ENCODE measurements at regions not wholly inside any gene's neighbourhood (a gene's known extent, or its start where the extent isn't known, plus 50 kb on each side); places are given as distances from the start of the nearest gene placed in this dataset.

- Histone ChIP-seq H3K4me3 (no peak overlapping the region), H3K27ac (no peak overlapping the region), H3K27me3 (replicated peaks; ENCODE audit: insufficient read depth) (no peaks in the 10 kb centered on the region), H3K4me1 (ENCODE audit: control insufficient read depth in 1 of 2, low read depth in 2 of 2) (no peaks in the 10 kb centered on the region), H3K9me3 (no peaks in the 10 kb centered on the region), H3K36me3 (no peaks in the 10 kb centered on the region)
- ATAC-seq (ENCODE audit: insufficient number of reproducible peaks, low FRiP score, low read depth), result no peak
- no peak for TF ChIP-seq CTCF (IDR thresholded peaks at IDR 0.05)
- DNase-seq (ENCODE audit: low spot score), result no peak
Measured at GRCh38 chr7:126040114-126041045, 1110.8 kb upstream of the POT1 start.

GRCh38 chr7:126026421-126027088 is 1096.9 kb upstream of the POT1 start:
- no peak for DNase-seq (ENCODE audit: low spot score)
- no peak overlapping the region for H3K4me3 ChIP-seq
- no peak for ATAC-seq (ENCODE audit: insufficient number of reproducible peaks, low FRiP score, low read depth)
- no peaks in the 10 kb centered on the region for H3K4me1 ChIP-seq (ENCODE audit: control insufficient read depth in 1 of 2, low read depth in 2 of 2)
- no peaks in the 10 kb centered on the region for H3K27me3 ChIP-seq (replicated peaks; ENCODE audit: insufficient read depth)
- no peaks in the 10 kb centered on the region for H3K9me3 ChIP-seq
- H3K27ac ChIP-seq, result no peak overlapping the region
- no peak for TF ChIP-seq CTCF (IDR thresholded peaks at IDR 0.05)
- H3K36me3 ChIP-seq, result no peaks in the 10 kb centered on the region

- Histone ChIP-seq H3K4me3 (no peak overlapping the region), H3K9me3 (no peaks in the 10 kb centered on the region), H3K4me1 (ENCODE audit: control insufficient read depth in 1 of 2, low read depth in 2 of 2) (no peaks in the 10 kb centered on the region), H3K27me3 (replicated peaks; ENCODE audit: insufficient read depth) (no peaks in the 10 kb centered on the region), H3K36me3 (no peaks in the 10 kb centered on the region), H3K27ac (no peak overlapping the region)
- ATAC-seq (ENCODE audit: insufficient number of reproducible peaks, low FRiP score, low read depth) (no peak), DNase-seq (ENCODE audit: low spot score) (no peak)
- no peak for TF ChIP-seq CTCF (IDR thresholded peaks at IDR 0.05)
Measured at GRCh38 chr7:126022452-126022851, 1092.8 kb upstream of the POT1 start.

- ATAC-seq (ENCODE audit: insufficient number of reproducible peaks, low FRiP score, low read depth) (no peak), DNase-seq (ENCODE audit: low spot score) (no peak)
- Histone ChIP-seq H3K9me3 (no peaks in the 10 kb centered on the region), H3K27ac (no peak overlapping the region), H3K36me3 (no peaks in the 10 kb centered on the region), H3K4me3 (no peak overlapping the region), H3K4me1 (ENCODE audit: control insufficient read depth in 1 of 2, low read depth in 2 of 2) (no peaks in the 10 kb centered on the region), H3K27me3 (replicated peaks; ENCODE audit: insufficient read depth) (no peaks in the 10 kb centered on the region)
- TF ChIP-seq CTCF (IDR thresholded peaks at IDR 0.05), result no peak
Measured at GRCh38 chr7:126016722-126017121, 1087.1 kb upstream of the POT1 start.

- Histone ChIP-seq H3K27me3 (replicated peaks; ENCODE audit: insufficient read depth) (no peaks in the 10 kb centered on the region), H3K4me1 (ENCODE audit: control insufficient read depth in 1 of 2, low read depth in 2 of 2) (no peaks in the 10 kb centered on the region), H3K36me3 (no peaks in the 10 kb centered on the region), H3K4me3 (no peak overlapping the region), H3K9me3 (no peaks in the 10 kb centered on the region), H3K27ac (no peak overlapping the region)
- TF ChIP-seq CTCF (IDR thresholded peaks at IDR 0.05), result no peak
- ATAC-seq (ENCODE audit: insufficient number of reproducible peaks, low FRiP score, low read depth) (no peak), DNase-seq (ENCODE audit: low spot score) (no peak)
Measured at GRCh38 chr7:126005064-126005463, 1075.4 kb upstream of the POT1 start.
